HG03175 (cell line): ENCODE measurements at regions not wholly inside any gene's neighbourhood (a gene's known extent, or its start where the extent isn't known, plus 50 kb on each side); places are given as distances from the start of the nearest gene placed in this dataset.
A peak's percentile ranks its signal among the peaks of the same experiment; 100 is the strongest.

ENCODE experiments used
- ATAC-seq: cut with Tn5 transposase; IDR thresholded peaks from one replicate; pipeline ENCODE4 v1.9.1; 2021; ENCODE audit warnings: mild to moderate bottlenecking, moderate library complexity; ENCODE audit not compliant: unreplicated experiment

DNA sequence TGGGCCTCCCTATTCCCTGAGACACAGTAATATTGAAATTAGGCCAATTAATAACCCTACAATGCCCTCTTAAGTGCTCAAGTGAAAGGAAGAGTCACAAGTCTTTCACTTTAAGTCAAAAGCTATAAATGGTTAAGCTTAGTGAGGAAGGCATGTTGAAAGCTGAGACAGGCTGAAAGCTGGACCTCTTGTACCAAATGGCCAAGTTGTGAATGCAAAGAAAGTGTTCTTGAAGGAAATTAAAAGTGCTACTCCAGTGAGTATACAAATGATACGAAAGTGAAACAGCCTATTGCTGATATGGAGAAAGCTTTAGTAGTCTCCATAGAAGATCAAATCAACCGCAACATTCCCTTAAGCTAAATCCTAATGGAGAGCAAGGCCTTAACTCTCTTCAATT, 140.8 kb downstream of the PTCSC3 start:
- no peak for ATAC-seq

DNA sequence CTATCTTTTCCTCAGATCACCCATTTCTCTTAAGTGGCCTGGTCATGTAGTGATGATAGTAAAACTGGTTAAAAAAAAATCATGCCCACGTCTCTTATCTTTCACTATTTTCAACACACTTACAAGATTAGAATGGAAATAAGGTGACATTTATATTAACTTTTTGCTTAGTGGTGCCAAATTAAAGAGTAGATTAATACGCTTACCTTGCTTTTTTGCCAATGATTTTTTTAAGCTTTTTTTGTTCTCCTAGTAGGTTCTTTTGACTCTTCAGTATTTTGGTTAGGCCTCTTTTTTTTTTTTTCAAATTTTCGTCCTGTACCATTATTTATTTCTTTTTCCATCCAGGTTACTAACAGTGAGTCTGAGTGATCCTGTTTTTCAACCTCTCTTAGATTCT, 147.9 kb downstream of the PTCSC3 start:
- no peak for ATAC-seq

DNA sequence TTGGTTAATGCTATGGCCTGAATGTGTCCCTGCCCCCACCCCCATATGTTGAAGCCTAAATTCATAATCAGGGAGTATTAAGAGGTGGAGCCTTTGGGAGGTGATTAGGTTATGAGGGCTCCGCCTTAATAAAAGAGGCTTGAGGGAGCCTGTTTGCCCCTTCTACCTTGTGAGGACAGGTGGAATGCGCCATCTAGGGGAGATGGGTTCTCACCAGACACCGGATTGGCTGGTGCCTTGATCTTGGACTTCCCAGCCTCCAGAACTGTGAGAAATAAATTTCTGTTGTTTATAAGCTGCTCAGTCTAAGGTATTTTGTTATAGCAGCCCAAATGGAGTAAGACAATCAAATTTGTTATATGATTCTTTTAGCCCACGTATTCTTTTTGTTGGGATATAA, 148.3 kb downstream of the PTCSC3 start:
- ATAC-seq = no peak

DNA sequence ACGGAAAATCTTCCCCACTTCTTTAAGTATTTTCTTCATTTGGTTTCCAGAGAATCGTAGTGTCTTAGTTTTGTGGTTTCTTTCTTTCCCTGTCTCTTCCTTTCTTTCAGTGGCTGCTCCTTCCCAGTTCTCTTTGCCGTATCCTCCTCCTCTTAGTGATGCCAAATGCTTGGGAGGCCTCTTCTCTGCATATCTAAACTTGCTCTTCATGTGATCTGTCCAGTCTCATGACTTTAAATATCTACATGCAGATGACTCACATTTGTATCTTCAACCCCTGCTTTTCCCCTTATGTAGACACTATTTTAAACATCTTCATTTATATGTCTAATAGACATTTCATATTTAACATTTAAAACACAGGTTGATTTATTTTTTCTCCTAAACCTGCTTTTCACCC, 149.2 kb downstream of the PTCSC3 start:
- no peak for ATAC-seq

DNA sequence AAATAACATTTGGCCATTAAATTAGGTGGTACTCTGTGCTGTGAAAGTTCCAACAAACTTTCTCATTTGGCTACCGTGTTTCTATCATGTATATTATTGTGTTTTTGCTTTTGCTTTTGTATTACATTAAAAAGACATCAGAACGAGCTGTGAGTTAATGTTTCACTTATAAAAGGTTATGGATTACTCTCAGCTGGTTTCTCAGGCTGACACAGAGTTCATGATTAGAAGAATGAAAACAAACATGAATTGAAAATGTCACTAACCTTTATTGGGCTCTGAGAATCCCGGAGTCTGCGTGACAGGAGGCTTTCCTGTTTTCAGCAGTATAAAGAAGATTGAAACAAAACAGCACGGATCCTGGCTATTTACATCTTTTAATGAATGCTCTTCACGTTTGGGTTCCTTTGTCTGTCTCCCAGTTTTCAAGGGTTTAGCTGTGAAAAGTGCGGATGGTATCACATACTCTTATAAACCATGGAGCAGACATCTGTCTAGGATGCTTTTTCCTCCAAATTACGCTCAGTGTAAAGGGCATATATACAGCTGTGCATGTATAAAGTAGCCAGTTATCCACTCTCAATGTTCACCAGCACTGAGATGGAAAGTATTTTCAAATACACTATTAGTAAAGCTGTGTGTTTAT, 153.6 kb downstream of the PTCSC3 start:
- ATAC-seq = peak; percentile 37

DNA sequence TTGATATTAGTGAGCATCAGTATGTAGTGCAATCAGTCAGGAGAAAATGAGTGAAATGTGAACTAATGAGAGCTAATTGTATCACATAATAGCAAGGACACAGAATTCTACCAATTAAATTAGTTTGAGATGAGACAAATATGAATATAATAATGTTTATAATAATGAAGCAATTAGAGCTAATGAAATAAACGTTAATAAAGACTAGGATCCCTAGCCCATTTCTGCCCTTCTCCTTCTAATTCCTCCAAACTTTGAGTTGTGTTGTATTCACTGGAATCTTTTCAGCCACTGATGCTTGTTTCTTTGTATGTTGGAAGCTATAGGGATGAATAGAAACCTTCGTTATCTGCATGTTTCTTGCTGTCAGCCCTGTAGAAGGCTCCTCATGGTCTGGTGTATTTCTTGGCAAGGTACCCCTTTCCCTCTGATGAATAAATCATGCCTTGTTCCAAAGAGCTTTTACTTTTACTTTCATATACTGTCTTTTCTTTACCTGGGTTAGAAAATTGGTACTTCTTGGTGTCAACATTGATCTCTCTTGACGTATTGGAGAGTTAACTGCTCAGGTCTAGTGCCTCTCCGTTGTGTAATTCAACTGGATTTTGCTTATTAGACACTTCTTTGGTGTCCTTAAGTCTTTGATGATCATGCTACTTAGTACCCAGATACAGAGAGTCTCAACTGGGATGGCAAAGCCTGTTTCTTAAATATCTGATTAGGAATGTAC, 154.8 kb downstream of the PTCSC3 start:
- no peak for ATAC-seq

DNA sequence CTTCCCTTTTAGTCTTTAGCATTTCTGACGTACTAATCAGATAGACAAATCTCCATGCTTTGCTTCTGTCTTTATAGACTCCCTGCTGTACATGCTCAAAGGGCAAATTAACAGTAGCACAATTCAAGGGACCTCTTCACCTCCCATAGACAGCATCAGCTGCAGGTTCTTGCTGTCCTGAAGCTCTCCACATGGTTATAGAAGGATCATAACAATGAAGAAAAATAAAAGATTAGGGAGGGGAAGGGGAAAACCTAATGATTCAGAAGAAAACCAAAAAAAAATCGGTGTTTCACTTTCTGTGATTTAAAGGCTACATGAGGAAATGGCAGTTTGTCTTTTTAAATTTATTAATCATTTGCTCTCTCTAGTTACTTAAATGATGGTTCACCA, 155.5 kb downstream of the PTCSC3 start:
- peak; percentile 49 for ATAC-seq

DNA sequence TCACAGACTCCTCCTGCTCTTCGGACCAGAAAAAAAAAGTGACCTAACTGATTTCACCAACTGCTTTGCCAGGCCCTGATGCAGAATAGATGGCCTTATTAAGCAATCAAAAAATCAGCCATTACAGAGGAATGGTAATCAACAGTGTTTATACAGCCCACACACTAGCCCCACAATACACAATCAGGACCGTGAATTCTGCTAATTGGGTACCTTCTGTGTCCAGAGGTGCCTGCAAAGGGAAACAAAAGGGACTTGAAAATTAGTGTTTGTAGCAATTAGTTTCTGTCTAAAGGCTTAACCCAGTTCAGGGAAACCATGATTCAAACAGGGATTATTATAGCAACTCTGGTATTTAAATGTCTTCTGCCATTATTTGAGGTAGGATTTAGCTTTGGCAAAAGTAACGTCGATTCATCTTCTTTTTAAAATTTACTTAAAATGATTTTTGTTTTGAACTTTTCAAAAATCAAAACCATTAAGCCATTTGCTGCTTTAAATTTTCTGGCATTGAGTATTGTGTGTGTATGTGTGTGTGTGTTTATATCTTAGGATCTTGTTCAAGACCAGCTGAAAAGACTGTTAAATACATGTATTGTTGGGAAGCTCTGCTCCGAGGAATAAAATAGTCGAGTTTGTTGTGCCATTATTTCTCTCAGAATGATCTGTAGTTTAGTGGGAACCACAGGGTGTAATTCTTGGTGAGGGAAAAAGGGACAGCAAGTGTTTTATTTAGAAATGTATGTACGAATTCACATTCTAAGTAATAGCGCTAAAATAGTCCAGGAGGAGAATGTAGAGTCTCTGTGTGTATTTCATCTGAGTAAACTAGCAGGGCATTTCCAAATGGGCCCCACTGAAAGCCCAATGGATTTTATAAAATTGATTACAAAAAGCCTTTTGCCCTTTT, 156.1 kb downstream of the PTCSC3 start:
- ATAC-seq = no peak

DNA sequence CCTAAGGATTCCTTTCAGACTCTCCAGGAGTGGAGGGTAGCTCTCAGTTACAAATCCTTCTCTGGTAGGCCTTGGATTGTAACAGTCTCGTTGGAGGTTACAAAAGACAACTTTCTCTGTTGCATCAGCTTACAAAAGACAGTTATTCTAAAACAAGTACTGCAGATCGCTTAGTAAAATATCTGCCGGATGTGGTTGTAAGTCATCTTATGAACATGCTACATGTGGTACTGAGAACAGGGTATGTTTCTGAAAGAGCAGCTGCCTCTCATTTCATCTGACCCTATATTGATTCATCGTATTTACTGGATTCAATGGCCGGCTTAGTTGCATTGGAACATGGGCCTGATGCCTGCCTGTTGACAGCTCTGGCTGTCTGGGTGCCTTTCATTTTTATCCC, 157.4 kb downstream of the PTCSC3 start:
- no peak for ATAC-seq

DNA sequence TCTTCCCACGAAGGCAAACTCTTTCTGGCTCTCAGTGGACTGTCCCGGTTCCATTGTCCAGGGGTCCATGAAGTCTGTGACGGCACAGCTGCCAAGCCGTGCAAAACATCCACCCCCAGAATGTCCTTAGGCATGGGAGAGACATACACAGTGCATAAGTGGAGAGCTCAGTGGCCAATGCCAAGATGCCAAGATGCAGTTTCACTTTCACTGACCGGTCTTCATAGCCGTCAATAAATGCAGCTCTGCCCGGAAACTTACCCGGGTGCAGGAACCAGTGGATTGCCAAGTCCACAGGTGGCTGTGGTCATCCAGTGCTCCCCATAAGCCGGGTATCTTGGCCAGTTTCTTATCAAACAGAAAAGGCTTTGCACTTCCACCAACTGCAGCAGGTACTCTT, 162.3 kb downstream of the PTCSC3 start:
- no peak for ATAC-seq

DNA sequence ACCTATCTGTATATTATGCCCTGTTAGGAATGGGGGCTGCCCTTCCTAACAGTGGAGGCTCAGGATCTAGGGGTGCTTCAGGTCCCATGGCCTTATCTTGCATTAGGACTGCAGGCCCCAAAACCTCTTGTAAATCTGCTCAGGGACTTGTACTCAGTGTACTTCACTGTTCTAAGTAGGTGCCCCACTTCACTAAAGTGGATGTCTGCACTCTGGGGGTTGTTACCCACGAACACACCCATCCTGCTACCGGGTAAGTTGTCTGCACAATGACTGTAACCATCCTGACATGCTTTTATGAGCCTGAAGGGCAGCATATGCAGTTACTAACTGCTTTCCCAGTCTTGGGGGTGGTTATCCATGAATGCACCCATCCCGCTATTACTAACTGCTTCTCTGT, 163.0 kb downstream of the PTCSC3 start:
- no peak for ATAC-seq

DNA sequence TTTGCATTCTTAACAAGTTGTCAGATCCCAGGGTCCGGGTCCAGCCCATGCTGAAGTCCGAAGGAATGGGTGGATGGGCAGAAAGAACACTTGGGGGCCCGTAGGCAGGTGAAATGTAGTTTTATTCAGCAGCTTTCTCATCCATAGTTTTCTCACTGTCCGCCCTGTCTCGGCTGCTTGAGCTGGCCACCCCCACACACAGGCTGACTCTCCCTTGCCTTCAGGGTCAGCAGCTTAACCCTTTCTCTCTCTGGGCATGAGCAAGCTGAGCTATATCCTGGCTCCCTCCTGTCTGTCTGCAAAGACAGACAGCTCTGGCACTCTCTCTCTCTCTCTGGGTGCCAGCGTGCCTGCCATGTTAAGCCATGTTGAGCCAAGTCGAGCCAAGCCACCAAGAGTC, 163.9 kb downstream of the PTCSC3 start:
- ATAC-seq = no peak

DNA sequence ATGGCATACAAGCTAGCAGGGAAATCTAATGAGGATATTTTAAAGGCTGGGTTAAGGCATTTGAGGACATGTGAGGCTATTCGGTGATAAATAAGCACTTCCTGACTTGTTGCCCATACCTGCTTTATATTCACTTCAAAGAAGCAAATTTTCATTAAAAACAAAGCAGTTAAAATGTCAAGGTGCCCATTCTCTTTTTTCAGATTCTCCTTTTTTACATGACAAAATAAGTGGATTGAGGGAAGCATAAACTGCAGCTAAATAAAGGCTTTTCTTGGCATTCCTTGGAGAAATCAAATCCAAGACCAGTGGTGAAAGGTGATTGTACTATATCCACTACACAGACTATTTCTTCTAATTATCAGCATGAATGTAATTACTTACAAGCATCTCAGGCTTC, 166.9 kb downstream of the PTCSC3 start:
- ATAC-seq = no peak

DNA sequence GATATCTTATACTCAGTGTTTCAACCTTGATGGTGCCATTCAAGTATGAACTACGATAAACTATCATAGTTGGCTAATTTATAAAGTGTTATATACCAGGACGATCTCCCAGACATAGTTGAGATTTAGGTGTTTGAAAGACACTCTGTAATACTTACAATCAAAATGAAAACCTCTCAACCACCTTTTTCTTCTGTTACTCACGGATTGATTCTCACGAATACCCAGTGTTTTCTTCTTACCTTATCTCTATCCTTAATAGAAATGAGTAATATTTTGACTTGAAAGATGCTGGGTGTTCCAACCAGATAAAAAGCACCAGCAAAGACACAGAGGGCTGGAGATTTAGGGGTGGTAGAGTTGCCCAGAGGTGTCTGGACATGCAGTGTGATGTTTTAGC, 169.9 kb downstream of the PTCSC3 start:
- no peak for ATAC-seq

DNA sequence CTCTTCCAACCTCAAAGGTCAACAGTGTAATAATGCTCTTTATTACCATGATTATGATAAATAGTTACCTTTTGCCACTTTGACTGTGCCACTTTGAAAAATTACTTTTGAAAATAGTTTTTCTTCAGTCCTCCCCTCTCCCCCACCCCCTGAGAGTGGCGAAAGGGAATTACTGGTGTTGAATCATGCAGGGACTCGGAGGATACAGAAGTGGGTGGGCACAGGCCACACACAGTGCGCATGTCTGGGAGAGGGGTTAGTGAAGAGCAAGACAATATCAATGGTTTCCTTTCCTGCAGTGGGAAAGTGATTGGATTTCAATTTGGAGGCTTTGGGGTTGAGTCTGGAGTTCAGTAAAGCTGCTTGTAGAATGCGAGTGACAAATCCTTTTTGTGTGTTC, 170.9 kb downstream of the PTCSC3 start:
- no peak for ATAC-seq

DNA sequence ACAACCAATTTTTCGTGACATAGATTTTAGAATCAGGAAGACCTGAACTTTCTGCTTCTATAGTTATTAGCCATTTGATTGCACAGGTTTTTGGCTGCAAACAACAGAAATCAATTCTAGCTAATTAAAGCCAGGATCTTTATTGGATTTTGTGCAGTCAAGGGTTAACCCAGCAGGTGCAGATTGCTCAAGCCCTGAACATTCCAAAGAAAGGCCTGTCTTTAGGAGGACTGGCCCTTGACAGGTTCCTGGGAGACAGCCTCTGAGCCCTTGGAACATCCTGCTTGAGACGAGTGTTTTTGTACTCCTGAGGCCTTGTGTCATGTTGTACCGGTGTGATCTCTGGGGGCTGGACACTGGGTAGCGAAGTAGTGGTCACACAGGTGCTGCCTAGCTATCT, 174.6 kb downstream of the PTCSC3 start:
- no peak for ATAC-seq

DNA sequence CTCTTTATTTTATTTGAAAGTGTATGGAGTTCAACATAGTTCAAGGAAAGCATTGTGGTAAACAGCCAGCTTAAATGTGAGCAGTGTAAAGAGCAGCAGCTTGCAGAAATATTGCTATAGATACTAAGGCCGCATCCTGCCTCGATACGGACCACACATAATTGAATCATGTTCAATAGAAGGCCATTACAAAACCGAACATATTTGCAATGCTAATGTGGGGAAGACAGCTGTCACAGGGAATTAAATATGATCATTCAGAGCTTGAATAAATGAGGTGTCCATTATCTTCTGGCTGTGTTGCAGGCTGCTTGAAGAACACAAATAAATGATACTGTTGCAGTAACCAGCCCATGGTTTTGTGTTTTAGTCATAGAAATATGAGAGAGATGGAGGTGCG, 173.2 kb downstream of the BRMS1L start:
- ATAC-seq = no peak

DNA sequence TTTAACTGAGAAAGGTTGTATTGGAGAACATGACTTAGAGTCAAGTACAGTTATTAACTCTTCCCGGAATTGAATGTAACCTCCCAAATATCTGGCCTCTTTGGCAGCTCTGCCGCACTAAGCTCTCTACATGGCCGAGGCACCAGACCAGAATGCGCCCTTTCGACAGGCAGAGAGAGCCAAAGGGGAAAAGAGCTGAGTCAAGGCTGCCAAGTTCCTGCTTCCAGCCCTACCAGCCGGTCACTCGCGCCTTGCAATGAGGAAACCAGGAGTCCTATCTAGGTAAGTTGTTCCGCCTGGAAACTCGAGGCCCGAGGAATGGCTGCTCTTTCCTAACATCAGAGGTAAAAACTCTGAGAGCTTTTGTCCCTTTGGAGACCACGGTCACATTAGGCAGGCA, 172.2 kb downstream of the BRMS1L start:
- no peak for ATAC-seq

DNA sequence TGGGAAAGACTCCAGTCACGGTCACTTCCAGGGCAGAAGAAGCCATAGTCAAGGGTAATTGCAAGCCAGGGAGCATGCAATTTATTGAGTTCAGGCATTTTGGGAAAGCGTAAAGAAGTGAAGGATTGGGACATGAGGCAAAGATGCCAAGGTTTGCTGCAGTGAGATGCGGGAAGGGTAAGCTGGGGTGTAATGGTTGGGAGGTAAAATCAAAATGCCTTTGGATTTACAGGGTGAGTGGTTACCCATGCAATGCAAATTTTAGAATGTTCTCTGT, 167.5 kb downstream of the BRMS1L start:
- no peak for ATAC-seq

DNA sequence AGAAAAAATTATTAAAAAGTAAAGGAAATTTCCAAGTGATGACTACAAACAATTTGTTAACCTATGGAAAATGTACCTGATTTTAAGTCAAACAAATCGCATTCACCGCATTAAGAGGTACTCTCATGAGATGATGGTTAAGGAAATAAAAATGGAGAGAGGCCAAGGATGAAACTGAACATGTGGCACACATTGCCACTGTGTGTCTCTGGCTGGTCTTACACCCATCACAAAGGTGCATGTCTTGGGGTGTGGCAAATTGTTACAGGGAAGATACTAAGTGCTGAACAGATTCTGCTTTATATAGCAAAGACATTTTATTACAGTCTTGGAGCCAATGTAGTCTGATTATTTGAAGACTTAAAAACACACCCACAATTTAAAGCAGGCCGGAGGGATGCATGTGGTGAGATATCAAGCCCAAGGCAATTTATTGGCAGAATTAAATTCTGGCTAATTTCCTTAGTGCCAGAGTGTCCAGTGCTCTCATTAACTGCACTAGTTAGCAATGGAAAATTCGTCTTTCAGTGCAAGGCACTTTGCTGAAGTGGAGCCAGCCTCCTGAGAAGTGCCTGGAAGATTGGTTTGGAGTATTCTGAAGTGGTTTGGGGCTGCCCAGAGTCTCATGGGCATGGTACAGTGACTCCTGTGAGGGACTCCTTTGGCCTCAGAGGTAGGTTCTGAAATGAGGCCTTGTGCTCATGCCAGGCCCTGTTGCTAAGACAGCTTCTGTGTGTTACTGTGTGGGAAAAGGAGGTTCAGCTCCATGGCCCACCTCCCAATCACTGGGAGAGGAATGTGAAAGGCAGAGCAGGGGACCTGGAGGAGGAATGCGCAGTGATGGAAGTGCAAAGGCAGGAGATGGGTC, 166.9 kb downstream of the BRMS1L start:
- no peak for ATAC-seq

DNA sequence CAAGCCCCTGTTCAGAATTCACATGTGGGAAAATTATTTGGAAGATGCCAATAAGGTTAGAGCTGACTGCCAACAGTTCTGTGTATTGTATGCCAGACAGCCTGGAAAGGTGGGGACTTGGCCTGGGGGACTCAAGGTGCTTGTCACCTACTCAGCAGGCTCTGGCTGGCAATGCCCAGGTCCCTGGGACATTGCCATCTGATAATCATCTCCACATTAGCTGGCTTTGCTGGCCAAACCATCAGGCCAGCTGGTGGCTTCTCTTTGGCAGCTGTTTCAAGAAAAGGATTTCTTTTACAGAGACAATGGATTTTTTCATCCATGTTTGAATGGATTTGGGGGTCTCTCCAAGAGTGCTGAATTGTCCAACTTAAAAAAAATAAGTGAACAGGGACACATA, 165.2 kb downstream of the BRMS1L start:
- no peak for ATAC-seq
